NB4 (cell line): ENCODE measurements at regions not wholly inside any gene's neighbourhood (a gene's known extent, or its start where the extent isn't known, plus 50 kb on each side); places are given as distances from the start of the nearest gene placed in this dataset.

ENCODE experiments used
- DNase-seq: peaks from one replicate; pipeline ENCODE4 v3.0.0; 2010; ENCODE audit warnings: low read depth
- H3K4me3 ChIP-seq: one replicate; pipeline ENCODE4 v1.5.1; 2011; ENCODE audit warnings: mild to moderate bottlenecking, low read depth, low read length, moderate library complexity
- MYC ChIP-seq: IDR thresholded peaks from 2 replicates; pipeline ENCODE4 v1.6.1; 2011; ENCODE audit warnings: low read depth, low read length
- POLR2A ChIP-seq: IDR thresholded peaks from 2 replicates; pipeline ENCODE4 v1.6.1; 2011; ENCODE audit warnings: mild to moderate bottlenecking; ENCODE audit not compliant: insufficient read length; ENCODE audit errors: extremely low read depth
- TF ChIP-seq, protein P1 (sequence below): IDR thresholded peaks from 2 replicates; pipeline ENCODE4 v1.6.1; 2011; ENCODE audit warnings: low read depth, low read length
- TF ChIP-seq, protein P2 (sequence below): IDR thresholded peaks from one replicate; pipeline ENCODE4 v1.5.1; 2012; ENCODE audit warnings: low read depth, low read length

DNA sequence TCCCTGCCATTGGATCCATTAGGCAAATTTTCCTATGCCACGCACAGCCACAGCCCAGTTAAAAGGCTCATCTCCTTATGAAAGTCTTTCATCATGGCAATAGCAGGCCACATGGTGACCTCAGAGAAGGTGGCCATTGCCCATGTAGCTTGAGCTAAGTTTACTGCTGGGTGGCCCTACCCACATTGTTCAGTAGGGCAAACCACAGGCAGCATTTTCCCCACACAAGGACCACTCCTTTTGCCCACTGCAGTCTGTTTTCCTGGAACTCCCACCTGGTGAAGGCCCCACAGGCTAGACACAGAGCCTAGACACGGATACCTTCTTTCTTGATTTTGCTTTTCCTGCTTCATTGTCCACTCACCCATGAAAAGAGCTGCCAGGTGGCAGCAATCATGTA is 101.5 kb upstream of the NPVF start:
- no peak overlapping the region for H3K4me3 ChIP-seq
- TF ChIP-seq, protein P1, sequence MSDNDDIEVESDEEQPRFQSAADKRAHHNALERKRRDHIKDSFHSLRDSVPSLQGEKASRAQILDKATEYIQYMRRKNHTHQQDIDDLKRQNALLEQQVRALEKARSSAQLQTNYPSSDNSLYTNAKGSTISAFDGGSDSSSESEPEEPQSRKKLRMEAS, result no peak
- TF ChIP-seq MYC (no peak), POLR2A (no peak)
- TF ChIP-seq, protein P2, sequence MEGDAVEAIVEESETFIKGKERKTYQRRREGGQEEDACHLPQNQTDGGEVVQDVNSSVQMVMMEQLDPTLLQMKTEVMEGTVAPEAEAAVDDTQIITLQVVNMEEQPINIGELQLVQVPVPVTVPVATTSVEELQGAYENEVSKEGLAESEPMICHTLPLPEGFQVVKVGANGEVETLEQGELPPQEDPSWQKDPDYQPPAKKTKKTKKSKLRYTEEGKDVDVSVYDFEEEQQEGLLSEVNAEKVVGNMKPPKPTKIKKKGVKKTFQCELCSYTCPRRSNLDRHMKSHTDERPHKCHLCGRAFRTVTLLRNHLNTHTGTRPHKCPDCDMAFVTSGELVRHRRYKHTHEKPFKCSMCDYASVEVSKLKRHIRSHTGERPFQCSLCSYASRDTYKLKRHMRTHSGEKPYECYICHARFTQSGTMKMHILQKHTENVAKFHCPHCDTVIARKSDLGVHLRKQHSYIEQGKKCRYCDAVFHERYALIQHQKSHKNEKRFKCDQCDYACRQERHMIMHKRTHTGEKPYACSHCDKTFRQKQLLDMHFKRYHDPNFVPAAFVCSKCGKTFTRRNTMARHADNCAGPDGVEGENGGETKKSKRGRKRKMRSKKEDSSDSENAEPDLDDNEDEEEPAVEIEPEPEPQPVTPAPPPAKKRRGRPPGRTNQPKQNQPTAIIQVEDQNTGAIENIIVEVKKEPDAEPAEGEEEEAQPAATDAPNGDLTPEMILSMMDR, result no peak
- DNase-seq, result no peak

DNA sequence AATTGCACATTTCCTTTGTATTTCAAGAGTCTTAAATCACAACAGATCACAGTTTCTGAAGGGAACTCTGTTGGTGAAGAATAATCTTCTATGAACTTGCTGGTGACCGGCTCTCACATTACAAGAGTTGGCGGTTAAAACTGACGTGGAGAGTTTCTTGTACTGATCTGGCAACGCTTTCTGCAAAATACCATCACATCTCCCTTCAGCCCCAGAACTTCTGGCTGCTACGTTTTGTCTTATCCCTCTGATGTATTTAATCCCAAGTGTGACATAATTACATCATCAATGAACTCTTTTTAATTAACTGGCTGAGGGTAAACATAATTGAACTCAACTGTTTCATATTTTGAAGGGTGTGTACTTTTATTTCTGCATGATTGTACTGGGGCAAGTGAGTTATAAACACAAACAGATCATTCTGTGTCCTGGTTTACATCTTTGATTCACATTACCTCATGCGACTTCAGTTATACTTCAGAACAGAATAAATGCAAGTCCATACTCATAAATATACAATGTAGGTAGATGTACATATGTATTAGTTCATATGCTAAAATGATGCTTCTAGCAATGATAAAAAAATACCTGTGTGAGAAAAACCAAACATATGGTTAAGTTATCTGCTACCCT is 105.1 kb upstream of the NPVF start:
- no peak overlapping the region for H3K4me3 ChIP-seq
- no peak for DNase-seq
- TF ChIP-seq, protein P2, result no peak
- TF ChIP-seq, protein P1, result no peak
- TF ChIP-seq POLR2A, result no peak
- no peak for TF ChIP-seq MYC

DNA sequence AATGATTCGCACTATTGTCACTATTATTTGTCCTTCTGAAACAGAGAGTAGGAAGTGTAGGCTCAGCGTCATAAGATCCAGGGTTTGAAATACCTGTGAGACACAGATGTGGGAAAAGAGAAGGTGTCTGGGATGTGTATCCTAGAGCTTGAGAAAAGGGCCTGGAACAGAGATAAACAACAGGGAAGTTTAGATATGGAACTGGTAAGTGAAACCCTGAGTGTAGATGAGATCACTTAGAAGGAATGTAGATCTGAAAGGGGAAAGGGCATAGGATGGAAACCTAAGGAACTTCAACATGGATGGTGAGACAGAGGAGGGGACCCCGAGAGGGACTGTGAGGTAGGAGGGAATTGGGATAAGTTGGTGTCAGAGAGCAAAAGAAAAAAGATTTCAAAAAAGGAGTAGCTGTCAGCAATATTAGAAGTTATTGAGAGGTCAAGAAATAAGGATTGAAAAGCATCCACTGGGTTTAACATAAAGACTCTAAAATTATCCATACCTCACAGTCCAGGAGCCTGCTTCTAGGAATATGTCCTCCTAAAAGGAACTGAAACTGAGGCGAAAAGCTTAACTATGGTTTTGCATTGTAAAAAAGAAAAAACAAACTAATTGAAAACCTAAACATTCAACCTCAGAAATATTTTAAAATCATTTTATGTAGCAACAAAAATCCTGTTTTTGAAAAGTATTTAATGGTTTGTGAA is 119.2 kb upstream of the NPVF start:
- TF ChIP-seq POLR2A (no peak), MYC (no peak)
- TF ChIP-seq, protein P2, result no peak
- TF ChIP-seq, protein P1, result no peak
- no peak overlapping the region for H3K4me3 ChIP-seq
- DNase-seq, result no peak

- TF ChIP-seq MYC (no peak), POLR2A (no peak)
- TF ChIP-seq, protein P2, result no peak
- TF ChIP-seq, protein P1, result no peak
- H3K4me3 ChIP-seq, result no peak overlapping the region
- DNase-seq, result no peak
Observed at GRCh38 chr7:25348104-25348503, 119.8 kb upstream of the NPVF start.

DNA sequence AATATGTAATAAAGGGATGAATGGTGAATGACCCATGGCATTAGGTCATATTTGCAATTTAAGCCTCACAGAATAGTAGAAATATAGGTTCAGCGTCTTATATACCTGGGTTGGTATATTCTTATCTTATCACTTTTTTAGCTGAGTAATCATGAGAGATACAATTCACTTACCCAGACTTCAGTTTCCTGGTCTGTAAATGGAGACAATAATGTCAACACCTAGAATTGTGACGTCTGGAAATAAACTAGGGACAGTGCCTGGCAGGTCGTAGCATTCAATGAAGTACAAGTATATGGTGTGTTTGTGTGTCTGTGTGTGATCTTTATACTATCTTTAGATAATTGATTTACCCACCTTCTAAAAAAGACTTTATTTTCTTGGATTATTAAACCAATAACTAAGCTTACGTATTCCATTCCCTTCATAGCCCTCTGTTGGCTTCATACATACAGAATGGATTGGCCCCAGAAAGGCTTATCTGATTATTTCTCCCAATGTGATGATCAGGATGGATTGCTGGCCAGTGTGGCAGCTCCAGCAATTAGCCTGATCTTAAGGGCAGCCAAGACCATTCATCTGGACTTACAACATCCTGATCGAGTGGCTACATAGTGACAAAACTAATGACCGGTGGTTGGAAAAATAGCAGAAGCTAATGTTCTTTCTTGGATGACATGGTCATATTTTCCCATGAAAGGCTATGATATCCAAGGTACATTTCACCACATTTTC is 121.2 kb upstream of the NPVF start:
- TF ChIP-seq, protein P2, result no peak
- no peak for TF ChIP-seq POLR2A
- TF ChIP-seq, protein P1, result no peak
- TF ChIP-seq MYC, result no peak
- H3K4me3 ChIP-seq, result no peak overlapping the region
- no peak for DNase-seq
